ENCODE measurements at regions not wholly inside any gene's neighbourhood (a gene's known extent, or its start where the extent isn't known, plus 50 kb on each side); places are given as distances from the start of the nearest gene placed in this dataset.

- no peaks in the 10 kb centered on the region for H3K9me3 ChIP-seq (ENCODE audit: control insufficient read depth, low read depth, low read length)
- no peak overlapping the region for H2BK5ac ChIP-seq (ENCODE audit: insufficient read length, low read length)
- H3K4me3 Mint-ChIP-seq: no peak overlapping the region
- no peak overlapping the region for H3K23ac ChIP-seq (ENCODE audit: insufficient read length, low read depth, low read length)
- no peak overlapping the region for H4K91ac ChIP-seq (ENCODE audit: insufficient read length, low read depth, low read length)
- H4K20me1 ChIP-seq (ENCODE audit: control insufficient read depth, insufficient read depth, insufficient read length): no peaks in the 10 kb centered on the region
- no peaks in the 10 kb centered on the region for H3K27me3 Mint-ChIP-seq (ENCODE audit: low read depth)
- no peak overlapping the region for H3K27ac ChIP-seq (ENCODE audit: insufficient read length, low read depth, low read length)
- H2BK12ac ChIP-seq (ENCODE audit: insufficient read length, low read depth, low read length): no peak overlapping the region
- H2AFZ ChIP-seq (ENCODE audit: low read length): no peak overlapping the region
- H3K79me2 ChIP-seq (ENCODE audit: insufficient read depth, low read length): no peaks in the 10 kb centered on the region
- no peak overlapping the region for H3K4ac ChIP-seq (ENCODE audit: low read depth, low read length)
- peaks cover 0 to 5% of the 10 kb centered on the region in 2 experiments; a peak in 1 of 4 replicates for H3K4me1 Mint-ChIP-seq
- H3K79me1 ChIP-seq (ENCODE audit: insufficient read depth, low read depth, low read length, poor library complexity, severe bottlenecking): no peaks in the 10 kb centered on the region
- no peak for TF ChIP-seq CTCF (conservative IDR thresholded peaks at IDR 0.05)
- H3K14ac ChIP-seq (ENCODE audit: insufficient read depth, low read length): no peak overlapping the region
- no peak overlapping the region for H2BK20ac ChIP-seq (ENCODE audit: low read depth, low read length, poor library complexity, severe bottlenecking)
- H3K56ac ChIP-seq (ENCODE audit: insufficient read length, low read depth, low read length): no peak overlapping the region
- no CpG with 5 or more reads among the region's 5 CpGs for WGBS (ENCODE audit: extremely low coverage, insufficient read length, low lambda C conversion rate)
- H2BK15ac ChIP-seq (ENCODE audit: low read depth, low read length): no peak overlapping the region
- no peaks in the 10 kb centered on the region for H3K23me2 ChIP-seq (ENCODE audit: insufficient read length, low read depth, low read length, poor library complexity, severe bottlenecking)
- no peak overlapping the region for H3K4me2 ChIP-seq (ENCODE audit: insufficient read depth, insufficient read length, low read length)
- H2BK120ac ChIP-seq (ENCODE audit: low read depth, low read length, poor library complexity, severe bottlenecking): no peak overlapping the region
- no peak overlapping the region for H4K5ac ChIP-seq (ENCODE audit: insufficient read length, low read depth, low read length)
- no peak overlapping the region for H2AK5ac ChIP-seq (ENCODE audit: insufficient read length, low read length)
- no peaks in the 10 kb centered on the region for H3K4me1 ChIP-seq (ENCODE audit: insufficient read depth, low read length)
- H3T11ph ChIP-seq (ENCODE audit: low read length): no peak overlapping the region
- no peaks in the 10 kb centered on the region for H3K36me3 Mint-ChIP-seq (ENCODE audit: insufficient read depth in 1 of 3, low read depth in 3 of 3)
- no peaks in the 10 kb centered on the region for H3K27me3 ChIP-seq (ENCODE audit: insufficient read depth, low read length)
- no peak overlapping the region for H3K18ac ChIP-seq (ENCODE audit: insufficient read length, low read depth, low read length)
- H3K9ac ChIP-seq (ENCODE audit: extremely low read depth, insufficient read length, low read length): no peak overlapping the region
- H3K9me3 Mint-ChIP-seq: no peaks in the 10 kb centered on the region
- no peak for DNase-seq
- H3K27ac Mint-ChIP-seq: no peak overlapping the region
- H4K8ac ChIP-seq (replicated peaks; ENCODE audit: insufficient read length, low read depth, low read length): no peak overlapping the region
These were observed 128.2 kb upstream of the LAMA2 start for GRCh38 chr6:128754658-128755256.
